ENCODE measurements at regions not wholly inside any gene's neighbourhood (a gene's known extent, or its start where the extent isn't known, plus 50 kb on each side); places are given as distances from the start of the nearest gene placed in this dataset.

DNA sequence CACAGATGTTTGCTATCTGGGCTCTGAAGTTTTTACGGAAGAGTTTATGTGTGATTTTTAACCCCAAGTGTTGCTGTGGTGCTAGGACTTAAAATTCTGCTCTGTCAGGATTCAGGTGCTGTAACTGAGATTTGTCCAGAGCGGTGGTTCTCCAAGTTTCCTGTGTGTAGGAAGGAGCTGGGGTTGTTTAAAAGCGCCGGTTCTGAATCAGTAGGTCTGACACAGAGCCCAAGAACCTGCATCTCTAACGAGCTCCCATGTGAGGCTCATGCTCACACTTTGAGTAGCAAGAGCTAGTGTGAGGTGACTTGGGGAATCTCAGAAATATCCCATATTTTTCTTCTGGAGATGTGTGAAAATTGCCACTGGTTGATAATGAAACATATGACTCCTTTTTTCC lies 325.5 kb downstream of the SATB1 start:
- TF ChIP-seq, protein P1, sequence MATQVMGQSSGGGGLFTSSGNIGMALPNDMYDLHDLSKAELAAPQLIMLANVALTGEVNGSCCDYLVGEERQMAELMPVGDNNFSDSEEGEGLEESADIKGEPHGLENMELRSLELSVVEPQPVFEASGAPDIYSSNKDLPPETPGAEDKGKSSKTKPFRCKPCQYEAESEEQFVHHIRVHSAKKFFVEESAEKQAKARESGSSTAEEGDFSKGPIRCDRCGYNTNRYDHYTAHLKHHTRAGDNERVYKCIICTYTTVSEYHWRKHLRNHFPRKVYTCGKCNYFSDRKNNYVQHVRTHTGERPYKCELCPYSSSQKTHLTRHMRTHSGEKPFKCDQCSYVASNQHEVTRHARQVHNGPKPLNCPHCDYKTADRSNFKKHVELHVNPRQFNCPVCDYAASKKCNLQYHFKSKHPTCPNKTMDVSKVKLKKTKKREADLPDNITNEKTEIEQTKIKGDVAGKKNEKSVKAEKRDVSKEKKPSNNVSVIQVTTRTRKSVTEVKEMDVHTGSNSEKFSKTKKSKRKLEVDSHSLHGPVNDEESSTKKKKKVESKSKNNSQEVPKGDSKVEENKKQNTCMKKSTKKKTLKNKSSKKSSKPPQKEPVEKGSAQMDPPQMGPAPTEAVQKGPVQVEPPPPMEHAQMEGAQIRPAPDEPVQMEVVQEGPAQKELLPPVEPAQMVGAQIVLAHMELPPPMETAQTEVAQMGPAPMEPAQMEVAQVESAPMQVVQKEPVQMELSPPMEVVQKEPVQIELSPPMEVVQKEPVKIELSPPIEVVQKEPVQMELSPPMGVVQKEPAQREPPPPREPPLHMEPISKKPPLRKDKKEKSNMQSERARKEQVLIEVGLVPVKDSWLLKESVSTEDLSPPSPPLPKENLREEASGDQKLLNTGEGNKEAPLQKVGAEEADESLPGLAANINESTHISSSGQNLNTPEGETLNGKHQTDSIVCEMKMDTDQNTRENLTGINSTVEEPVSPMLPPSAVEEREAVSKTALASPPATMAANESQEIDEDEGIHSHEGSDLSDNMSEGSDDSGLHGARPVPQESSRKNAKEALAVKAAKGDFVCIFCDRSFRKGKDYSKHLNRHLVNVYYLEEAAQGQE (IDR thresholded peaks at IDR 0.05; ENCODE audit: low read depth, low read length): no peak
- TF ChIP-seq, protein P2, sequence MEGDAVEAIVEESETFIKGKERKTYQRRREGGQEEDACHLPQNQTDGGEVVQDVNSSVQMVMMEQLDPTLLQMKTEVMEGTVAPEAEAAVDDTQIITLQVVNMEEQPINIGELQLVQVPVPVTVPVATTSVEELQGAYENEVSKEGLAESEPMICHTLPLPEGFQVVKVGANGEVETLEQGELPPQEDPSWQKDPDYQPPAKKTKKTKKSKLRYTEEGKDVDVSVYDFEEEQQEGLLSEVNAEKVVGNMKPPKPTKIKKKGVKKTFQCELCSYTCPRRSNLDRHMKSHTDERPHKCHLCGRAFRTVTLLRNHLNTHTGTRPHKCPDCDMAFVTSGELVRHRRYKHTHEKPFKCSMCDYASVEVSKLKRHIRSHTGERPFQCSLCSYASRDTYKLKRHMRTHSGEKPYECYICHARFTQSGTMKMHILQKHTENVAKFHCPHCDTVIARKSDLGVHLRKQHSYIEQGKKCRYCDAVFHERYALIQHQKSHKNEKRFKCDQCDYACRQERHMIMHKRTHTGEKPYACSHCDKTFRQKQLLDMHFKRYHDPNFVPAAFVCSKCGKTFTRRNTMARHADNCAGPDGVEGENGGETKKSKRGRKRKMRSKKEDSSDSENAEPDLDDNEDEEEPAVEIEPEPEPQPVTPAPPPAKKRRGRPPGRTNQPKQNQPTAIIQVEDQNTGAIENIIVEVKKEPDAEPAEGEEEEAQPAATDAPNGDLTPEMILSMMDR (IDR thresholded peaks at IDR 0.05): no peak
- TF ChIP-seq SIN3A (IDR thresholded peaks at IDR 0.05; ENCODE audit: borderline replicate concordance, low read depth, low read length) (no peak), TCF12 (IDR thresholded peaks at IDR 0.05) (no peak), POLR2AphosphoS5 (IDR thresholded peaks at IDR 0.05; ENCODE audit: low read depth, low read length) (no peak), EP300 (IDR thresholded peaks at IDR 0.05; ENCODE audit: borderline replicate concordance in 1 of 2, low read depth in 1 of 2, low read length in 1 of 2) (no peak)
- TF ChIP-seq, protein P3, sequence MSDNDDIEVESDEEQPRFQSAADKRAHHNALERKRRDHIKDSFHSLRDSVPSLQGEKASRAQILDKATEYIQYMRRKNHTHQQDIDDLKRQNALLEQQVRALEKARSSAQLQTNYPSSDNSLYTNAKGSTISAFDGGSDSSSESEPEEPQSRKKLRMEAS (IDR thresholded peaks at IDR 0.05; ENCODE audit: low read depth): no peak

Measured in SK-N-SH (cell line).